Suppressor macrophage treated with lipopolysaccharide for 4 hours (primary cell): ENCODE measurements at regions not wholly inside any gene's neighbourhood (a gene's known extent, or its start where the extent isn't known, plus 50 kb on each side); places are given as distances from the start of the nearest gene placed in this dataset.

Source experiments
- DNase-seq: peaks from one replicate; pipeline ENCODE4 v3.0.0-alpha.2; 2020

- peak; percentile 48 for DNase-seq
Measured at GRCh38 chr7:25854608-25855497, 297.1 kb upstream of the NFE2L3 start.

GRCh38 chr7:25855854-25856782, 295.9 kb upstream of the NFE2L3 start:
- no peak for DNase-seq

- DNase-seq = no peak
Measured at GRCh38 chr7:25857376-25858067, 294.5 kb upstream of the NFE2L3 start.

GRCh38 chr7:25858200-25858524, 293.8 kb upstream of the NFE2L3 start:
- no peak for DNase-seq

GRCh38 chr7:25858525-25859411, 293.2 kb upstream of the NFE2L3 start:
- no peak for DNase-seq

GRCh38 chr7:25859412-25860274, 292.4 kb upstream of the NFE2L3 start:
- DNase-seq = no peak

GRCh38 chr7:25860275-25861163, 291.5 kb upstream of the NFE2L3 start:
- DNase-seq = no peak

- DNase-seq = no peak
Measured at GRCh38 chr7:25861164-25861496, 290.9 kb upstream of the NFE2L3 start.

- no peak for DNase-seq
Measured at GRCh38 chr7:25861601-25862260, 290.3 kb upstream of the NFE2L3 start.

- peak; percentile 97 for DNase-seq
Measured at GRCh38 chr7:25862261-25863004, 289.6 kb upstream of the NFE2L3 start.

GRCh38 chr7:25863005-25863728, 288.8 kb upstream of the NFE2L3 start:
- no peak for DNase-seq

- no peak for DNase-seq
Measured at GRCh38 chr7:25863729-25864110, 288.3 kb upstream of the NFE2L3 start.

- DNase-seq = no peak
Measured at GRCh38 chr7:25864511-25864910, 287.5 kb upstream of the NFE2L3 start.

GRCh38 chr7:25864943-25865751, 286.9 kb upstream of the NFE2L3 start:
- DNase-seq = no peak

- DNase-seq = no peak
Measured at GRCh38 chr7:25868509-25868908, 283.5 kb upstream of the NFE2L3 start.

- no peak for DNase-seq
Measured at GRCh38 chr7:25870574-25870973, 281.4 kb upstream of the NFE2L3 start.

- no peak for DNase-seq
Measured at GRCh38 chr7:25876092-25876491, 275.9 kb upstream of the NFE2L3 start.
